ENCODE measurements at regions not wholly inside any gene's neighbourhood (a gene's known extent, or its start where the extent isn't known, plus 50 kb on each side); places are given as distances from the start of the nearest gene placed in this dataset.

- H3K79me2 ChIP-seq (ENCODE audit: low read length) = no peaks in the 10 kb centered on the region
- ATAC-seq (no peak), DNase-seq (no peak)
- POLR2A ChIA-PET (ENCODE audit: unreplicated experiment) = no interaction called here
- no peak overlapping the region for H3K9ac ChIP-seq (ENCODE audit: low read length)
- H3K4me1 ChIP-seq (ENCODE audit: insufficient read depth, low read length) = peaks cover 17% of the 10 kb centered on the region
- no peak overlapping the region for H3K4me2 ChIP-seq (ENCODE audit: low read length)
- intact Hi-C loops (cut with micrococcal nuclease) = no loop called here
- H4K20me1 ChIP-seq (ENCODE audit: low read length) = no peaks in the 10 kb centered on the region
- CTCF ChIA-PET = no interaction called here
- H3K9me2 ChIP-seq (replicated peaks; ENCODE audit: low read length) = no peaks in the 10 kb centered on the region
- H3K27ac ChIP-seq (ENCODE audit: low read length) = no peak overlapping the region
- no TSS peak for BruUV-seq (replicated peaks)
- no peak overlapping the region for H3K4me3 ChIP-seq (ENCODE audit: low read length)
- H3K27me3 ChIP-seq (ENCODE audit: low read length) = no peaks in the 10 kb centered on the region
- H3K36me3 ChIP-seq (ENCODE audit: low read depth, low read length) = no peaks in the 10 kb centered on the region
- TF ChIP-seq EZH2phosphoT487 (IDR thresholded peaks at IDR 0.05; ENCODE audit: borderline replicate concordance, low read length) (no peak), CTCF (conservative IDR thresholded peaks at IDR 0.05; ENCODE audit: low read depth, low read length) (no peak), EZH2 (IDR thresholded peaks at IDR 0.05; ENCODE audit: low read length, unreplicated experiment) (no peak)
- H2AFZ ChIP-seq (ENCODE audit: low read length) = no peak overlapping the region
- H3F3A ChIP-seq (ENCODE audit: low read length, unreplicated experiment) = no peaks in the 10 kb centered on the region
- no peaks in the 10 kb centered on the region for H3K9me3 ChIP-seq (ENCODE audit: low read length)
Observed at GRCh38 chr1:113253590-113253989, 136.7 kb upstream of the MAGI3 start.

- H3K79me2 ChIP-seq (ENCODE audit: low read length) = no peaks in the 10 kb centered on the region
- no peak overlapping the region for H3K27ac ChIP-seq (ENCODE audit: low read length)
- CTCF ChIA-PET = no interaction called here
- no peak overlapping the region; the same call in 1 of the 2 replicates for H3K4me3 ChIP-seq (ENCODE audit: low read length)
- peaks cover 8% of the 10 kb centered on the region; the same call in 1 of the 2 replicates for H3K27me3 ChIP-seq (ENCODE audit: low read length)
- no peaks in the 10 kb centered on the region for H3K9me3 ChIP-seq (ENCODE audit: low read length)
- no peaks in the 10 kb centered on the region for H3K9me2 ChIP-seq (replicated peaks; ENCODE audit: low read length)
- DNase-seq (peak; percentile 44), ATAC-seq (no peak; the same call in 1 of the 2 replicates)
- peak overlapping the region; percentile 71 for H3K4me2 ChIP-seq (ENCODE audit: low read length)
- H4K20me1 ChIP-seq (ENCODE audit: low read length) = no peaks in the 10 kb centered on the region
- no TSS peak for BruUV-seq (replicated peaks)
- no peak overlapping the region for H3K9ac ChIP-seq (ENCODE audit: low read length)
- H2AFZ ChIP-seq (ENCODE audit: low read length) = peak overlapping the region; percentile 79
- intact Hi-C loops (cut with micrococcal nuclease) = no loop called here
- peaks cover 17% of the 10 kb centered on the region for H3K4me1 ChIP-seq (ENCODE audit: insufficient read depth, low read length)
- POLR2A ChIA-PET (ENCODE audit: unreplicated experiment) = no interaction called here
- H3F3A ChIP-seq (ENCODE audit: low read length, unreplicated experiment) = no peaks in the 10 kb centered on the region
- no peaks in the 10 kb centered on the region for H3K36me3 ChIP-seq (ENCODE audit: low read depth, low read length)
- TF ChIP-seq EZH2 (IDR thresholded peaks at IDR 0.05; ENCODE audit: low read length, unreplicated experiment) = no peak
- TF ChIP-seq EZH2phosphoT487 (IDR thresholded peaks at IDR 0.05; ENCODE audit: borderline replicate concordance, low read length) = no peak
Observed at GRCh38 chr1:113255038-113255719, 135.1 kb upstream of the MAGI3 start.

GRCh38 chr1:113255720-113256347, 134.5 kb upstream of the MAGI3 start:
- DNase-seq = peak; percentile 71
- H3K4me3 ChIP-seq (ENCODE audit: low read length) = no peak overlapping the region; the same call in 1 of the 2 replicates
- ChIA-PET CTCF (no interaction called here), POLR2A (ENCODE audit: unreplicated experiment) (no interaction called here)
- peaks cover 8% of the 10 kb centered on the region; the same call in 1 of the 2 replicates for H3K27me3 ChIP-seq (ENCODE audit: low read length)
- no peaks in the 10 kb centered on the region for H3F3A ChIP-seq (ENCODE audit: low read length, unreplicated experiment)
- H3K9me2 ChIP-seq (replicated peaks; ENCODE audit: low read length) = no peaks in the 10 kb centered on the region
- no peaks in the 10 kb centered on the region for H3K9me3 ChIP-seq (ENCODE audit: low read length)
- BruUV-seq (replicated peaks) = no TSS peak
- H3K27ac ChIP-seq (ENCODE audit: low read length) = no peak overlapping the region
- intact Hi-C loops (cut with micrococcal nuclease) = no loop called here
- H3K9ac ChIP-seq (ENCODE audit: low read length) = no peak overlapping the region
- no peaks in the 10 kb centered on the region for H4K20me1 ChIP-seq (ENCODE audit: low read length)
- no peaks in the 10 kb centered on the region for H3K36me3 ChIP-seq (ENCODE audit: low read depth, low read length)
- peak; percentile 53; the same call in 1 of the 2 replicates for ATAC-seq
- peak overlapping the region; percentile 71 for H3K4me2 ChIP-seq (ENCODE audit: low read length)
- no peak for TF ChIP-seq CTCF (conservative IDR thresholded peaks at IDR 0.05; ENCODE audit: low read depth, low read length)
- no peak for TF ChIP-seq EZH2 (IDR thresholded peaks at IDR 0.05; ENCODE audit: low read length, unreplicated experiment)
- no peak for TF ChIP-seq EZH2phosphoT487 (IDR thresholded peaks at IDR 0.05; ENCODE audit: borderline replicate concordance, low read length)
- H3K79me2 ChIP-seq (ENCODE audit: low read length) = no peaks in the 10 kb centered on the region
- H3K4me1 ChIP-seq (ENCODE audit: insufficient read depth, low read length) = peaks cover 17% of the 10 kb centered on the region
- H2AFZ ChIP-seq (ENCODE audit: low read length) = peak overlapping the region; percentile 79

Measured in PC-3 (cell line).